Glomerular visceral epithelial cell (primary cell): ENCODE measurements at regions not wholly inside any gene's neighbourhood (a gene's known extent, or its start where the extent isn't known, plus 50 kb on each side); places are given as distances from the start of the nearest gene placed in this dataset.
"Not testable (repeated sequence)": the region's sequence is repeated elsewhere in the genome, so short reads cannot be mapped to it uniquely, and the experiment has no call there.

Experiments
- DNase-seq: peaks from one replicate; pipeline ENCODE4 v3.0.0-alpha.2; 2016; ENCODE audit errors: extremely low spot score

DNA sequence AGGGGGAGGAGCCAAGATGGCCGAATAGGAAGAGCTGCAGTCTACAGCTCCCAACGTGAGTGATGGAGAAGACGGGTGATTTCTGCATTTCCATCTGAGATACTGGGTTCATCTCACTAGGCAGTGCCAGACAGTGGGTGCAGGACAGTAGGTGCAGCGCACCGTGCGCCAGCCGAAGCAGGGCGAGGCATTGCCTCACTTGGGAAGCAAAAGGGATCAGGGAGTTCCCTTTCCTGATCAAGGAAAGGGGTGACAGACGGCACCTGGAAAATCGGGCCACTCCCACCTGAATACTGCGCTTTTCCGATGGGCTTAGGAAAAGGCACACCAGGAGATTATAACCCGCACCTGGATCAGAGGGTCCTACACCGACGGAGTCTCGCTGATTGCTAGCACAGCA lies 121.1 kb upstream of the SESTD1 start:
- DNase-seq, result not testable (repeated sequence)

DNA sequence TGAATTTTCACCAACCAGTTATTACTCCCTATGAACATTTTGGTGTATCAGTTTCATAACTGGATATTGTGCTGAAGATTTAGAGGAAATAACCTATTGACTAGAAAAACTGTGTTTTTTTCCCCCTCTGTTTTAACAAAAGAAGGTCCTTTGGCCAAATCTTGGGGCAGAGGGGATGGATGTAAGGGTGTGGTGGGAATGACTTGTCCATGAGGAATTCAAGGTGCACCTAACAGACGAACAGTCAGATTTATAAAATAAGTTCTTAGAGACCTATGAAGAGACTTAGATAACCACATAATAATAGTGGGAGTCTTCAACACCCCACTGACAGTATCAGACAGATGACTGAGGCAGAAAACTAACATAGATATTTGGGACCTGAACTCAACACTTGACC lies 119.3 kb upstream of the SESTD1 start:
- DNase-seq, result no peak

DNA sequence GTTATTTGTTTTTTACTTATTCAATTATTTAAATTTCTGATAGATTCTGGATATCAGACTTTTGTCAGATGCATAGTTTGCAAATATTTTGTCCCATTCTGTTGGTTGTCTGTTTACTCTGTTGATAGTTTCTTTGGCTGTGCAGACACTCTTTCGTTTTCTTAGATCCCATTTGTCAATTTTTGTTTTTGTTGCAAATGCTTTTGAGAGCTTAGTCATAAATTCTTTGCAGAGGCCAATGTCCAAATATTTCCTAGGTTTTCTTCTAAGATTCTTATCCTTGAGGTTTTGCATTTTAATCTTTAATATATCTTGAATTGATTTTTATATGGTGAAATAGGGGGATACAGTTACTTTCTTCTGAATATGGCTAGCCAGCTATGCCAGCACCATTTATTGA lies 112.7 kb upstream of the SESTD1 start:
- DNase-seq, result no peak

DNA sequence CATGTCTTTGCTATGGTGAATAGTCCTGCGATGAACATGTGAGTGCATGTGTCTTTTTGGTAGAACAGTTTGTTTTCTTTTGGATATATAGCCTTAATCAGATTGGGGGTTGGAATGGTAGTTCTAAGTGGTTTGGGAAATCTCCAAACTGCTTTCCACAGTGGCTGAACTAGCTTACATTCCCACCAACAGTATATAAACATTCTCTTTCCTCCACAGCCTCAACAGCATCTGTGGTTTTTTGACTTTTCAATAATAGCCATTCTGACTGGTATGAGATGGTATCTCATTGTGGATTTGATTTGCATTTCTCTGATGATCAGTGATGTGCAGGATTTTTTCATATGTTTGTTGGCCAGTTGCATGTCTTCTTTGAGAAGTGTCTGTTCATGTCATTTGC lies 112.2 kb upstream of the SESTD1 start:
- DNase-seq, result no peak

DNA sequence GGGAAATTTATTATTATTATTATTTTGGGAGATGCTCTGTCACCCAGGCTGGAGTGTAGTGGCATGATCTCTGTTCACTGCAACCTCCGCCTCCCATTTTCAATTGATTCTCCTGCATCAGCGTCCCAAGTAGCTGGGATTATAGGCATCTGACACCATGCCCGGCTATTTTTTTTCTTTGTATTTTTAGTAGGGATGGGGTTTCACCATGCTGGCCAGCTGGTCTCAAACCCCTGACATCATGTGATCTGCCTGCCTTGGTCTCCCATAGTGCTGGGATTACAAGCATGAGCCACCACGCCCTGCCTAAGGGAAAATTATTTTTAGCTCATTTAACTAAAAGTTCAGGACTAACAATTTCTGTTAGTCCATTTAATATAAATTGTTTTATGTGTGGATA lies 109.2 kb upstream of the SESTD1 start:
- no peak for DNase-seq

DNA sequence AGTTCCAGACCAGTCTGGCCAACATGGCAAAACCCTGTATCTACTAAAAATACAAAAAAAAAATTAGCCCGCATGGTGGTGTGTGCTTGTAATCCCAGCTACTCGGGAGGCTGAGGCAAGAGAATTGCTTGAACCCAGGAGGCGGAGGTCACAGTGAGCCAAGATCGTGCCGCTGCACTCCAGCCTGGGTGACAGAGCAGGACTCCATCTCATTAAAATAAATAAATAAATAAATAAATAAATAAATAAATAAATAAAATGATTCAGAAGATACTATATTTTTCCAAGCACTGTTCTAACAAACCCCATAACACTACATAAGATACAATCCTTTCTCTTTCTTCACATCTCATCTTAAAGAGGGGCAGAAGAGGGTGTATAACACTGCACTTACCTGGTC lies 100.9 kb upstream of the SESTD1 start:
- DNase-seq, result not testable (repeated sequence)

DNA sequence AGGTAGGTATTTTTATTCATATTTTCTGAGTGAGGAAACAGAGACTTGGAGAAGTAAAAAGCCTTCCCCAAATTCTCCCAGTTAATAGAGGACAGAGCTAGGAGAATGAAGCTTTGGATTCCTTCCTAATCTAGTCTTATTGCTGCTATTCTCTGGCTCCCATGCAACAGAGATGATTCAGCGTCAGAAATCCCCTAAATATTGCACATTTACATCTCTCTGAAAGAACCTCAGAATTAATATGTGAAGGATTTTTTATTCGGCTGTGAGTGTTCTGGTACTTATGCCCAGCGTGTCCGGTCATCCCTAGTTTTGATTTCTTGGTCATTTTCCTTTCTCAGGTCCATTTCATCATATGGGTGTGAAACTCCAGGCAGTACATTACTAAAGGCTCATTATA lies 91.2 kb upstream of the SESTD1 start:
- peak; percentile 13 for DNase-seq

DNA sequence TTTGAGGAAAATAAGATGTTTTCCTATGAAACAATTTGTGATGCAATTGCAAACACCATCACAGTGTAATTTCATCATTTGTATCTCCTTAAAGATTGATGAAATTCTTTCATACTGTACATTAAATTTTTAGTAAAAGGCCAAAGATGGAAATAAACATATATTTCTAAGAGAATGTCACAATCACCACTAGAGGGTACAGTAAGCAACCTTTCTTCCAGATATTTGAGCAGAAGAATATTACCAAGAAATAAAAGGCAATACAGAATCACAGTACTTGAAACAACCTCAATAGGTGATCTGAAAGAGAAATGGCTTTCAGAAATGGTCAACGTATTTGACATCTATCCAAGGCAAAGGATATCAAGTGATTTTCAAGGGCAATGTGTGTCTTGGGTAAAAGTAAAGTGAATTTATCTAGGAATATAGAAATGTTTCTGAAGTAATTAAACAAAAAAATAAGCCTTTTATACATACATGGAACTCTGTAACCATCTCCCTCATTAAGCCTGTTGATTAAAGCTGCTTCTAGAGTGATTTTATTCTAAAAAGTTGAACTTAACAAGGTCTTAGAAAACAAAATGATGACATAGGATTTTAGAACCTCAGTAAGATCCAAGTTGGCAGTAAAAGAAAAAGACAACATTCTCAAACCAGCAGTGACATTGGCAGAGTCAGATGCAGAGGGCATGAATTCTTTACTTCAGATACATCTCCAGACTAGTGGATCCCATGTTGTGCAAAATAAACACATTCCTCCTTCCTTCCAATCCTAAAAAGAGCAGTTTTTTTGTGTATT lies 90.3 kb upstream of the SESTD1 start:
- DNase-seq, result no peak

DNA sequence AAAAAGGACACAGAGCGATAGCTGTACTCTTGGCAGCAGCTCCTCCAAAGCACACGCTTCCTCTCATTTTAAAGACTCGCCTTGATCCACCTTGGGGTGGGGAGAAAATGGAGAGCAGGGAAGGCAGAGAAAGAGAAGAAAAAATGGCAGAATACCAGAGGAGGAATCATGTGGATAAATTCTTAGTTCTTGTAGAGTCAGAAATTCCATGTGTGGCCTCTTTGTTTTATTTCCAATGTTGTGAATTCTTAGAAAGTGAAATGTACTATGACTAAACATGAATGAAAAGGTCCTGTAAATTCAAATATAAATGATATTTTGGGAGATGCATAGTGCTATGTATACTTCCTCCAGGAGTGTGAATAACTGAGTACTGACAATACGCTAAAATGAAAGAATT lies 89.7 kb upstream of the SESTD1 start:
- DNase-seq, result no peak

DNA sequence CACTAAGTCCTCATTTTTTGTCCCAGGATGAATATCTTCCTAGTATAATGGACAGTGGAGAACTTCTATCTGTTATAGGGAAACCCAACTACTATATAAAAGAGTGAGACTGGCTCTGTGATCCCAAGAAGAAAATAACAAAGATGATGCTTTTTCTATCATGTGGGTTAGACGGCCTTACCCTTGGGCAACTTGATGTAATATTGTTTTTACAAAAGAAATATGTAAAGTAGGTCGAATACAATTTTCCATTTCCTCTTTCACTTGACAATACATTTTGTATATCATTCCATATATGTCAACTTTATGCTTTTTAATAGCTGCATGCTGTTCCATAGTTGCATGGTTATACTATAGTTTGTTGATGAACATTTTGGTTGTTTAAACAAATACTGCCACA lies 87.5 kb upstream of the SESTD1 start:
- no peak for DNase-seq

DNA sequence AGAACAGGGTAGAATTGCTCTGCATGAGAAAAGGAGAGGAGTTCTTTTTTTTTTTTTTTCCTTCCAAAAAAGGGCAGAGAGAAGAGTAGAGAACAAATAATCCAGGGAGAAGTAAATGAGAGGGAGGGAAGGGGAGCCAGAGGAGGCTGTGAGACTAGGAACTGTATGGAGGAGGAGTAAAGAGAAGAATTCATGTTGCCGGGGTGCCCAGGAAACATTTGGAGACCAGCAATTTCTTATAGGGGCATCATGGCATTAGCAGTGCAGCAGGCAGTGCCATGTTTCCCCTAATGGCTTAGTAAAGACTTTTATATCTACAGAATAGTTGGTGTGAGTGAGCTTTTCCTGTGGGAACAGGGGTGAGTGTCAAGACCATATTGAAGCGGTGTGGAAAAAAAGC lies 86.4 kb upstream of the SESTD1 start:
- no peak for DNase-seq

DNA sequence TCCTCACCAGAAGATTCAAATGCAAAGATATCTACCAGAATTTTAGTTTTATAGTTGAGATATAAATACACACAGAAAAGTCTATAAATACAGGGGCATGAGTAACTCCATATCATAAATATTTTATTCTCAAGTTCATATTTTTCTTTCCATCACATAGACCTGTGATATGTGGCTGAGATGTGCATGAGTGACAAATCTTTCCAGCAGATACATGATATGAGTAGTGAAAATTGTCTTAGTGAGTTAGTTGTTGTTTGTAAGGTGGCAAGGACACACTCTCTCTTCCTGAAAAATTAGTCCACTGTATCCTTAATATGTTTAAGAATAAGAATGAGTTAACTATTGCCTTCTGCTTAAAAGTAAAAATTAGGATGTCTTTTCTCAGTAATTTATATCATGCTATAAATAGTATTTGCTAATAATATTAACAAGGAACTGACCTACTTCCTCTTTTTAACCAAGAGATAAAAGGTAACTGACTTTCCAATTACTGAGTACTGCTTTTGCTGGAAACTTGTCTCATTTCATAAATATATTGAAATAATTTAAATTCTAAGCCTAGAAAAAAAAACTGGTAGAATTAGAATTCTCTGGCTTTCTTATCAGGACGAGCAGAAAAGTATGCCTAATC lies 85.2 kb upstream of the SESTD1 start:
- no peak for DNase-seq

DNA sequence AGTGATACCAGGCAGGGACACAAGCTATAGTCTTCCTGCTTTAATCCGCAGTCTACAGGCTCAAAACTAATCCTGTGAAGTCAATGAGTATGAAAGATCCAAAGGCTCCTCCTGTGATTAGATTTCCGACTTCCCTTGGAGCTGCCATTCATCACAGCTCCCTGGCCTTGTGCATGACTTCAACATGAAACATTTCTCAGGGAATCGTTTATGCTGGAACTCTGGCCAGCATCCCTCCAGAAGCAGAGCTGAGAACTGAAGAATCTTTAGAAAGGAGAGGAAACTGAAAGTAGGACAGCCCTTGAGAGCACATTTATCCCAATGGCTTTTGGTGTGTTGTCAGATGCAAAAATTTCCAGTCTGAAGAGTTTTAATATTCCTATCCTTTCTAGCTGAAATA lies 84.3 kb upstream of the SESTD1 start:
- DNase-seq, result no peak

DNA sequence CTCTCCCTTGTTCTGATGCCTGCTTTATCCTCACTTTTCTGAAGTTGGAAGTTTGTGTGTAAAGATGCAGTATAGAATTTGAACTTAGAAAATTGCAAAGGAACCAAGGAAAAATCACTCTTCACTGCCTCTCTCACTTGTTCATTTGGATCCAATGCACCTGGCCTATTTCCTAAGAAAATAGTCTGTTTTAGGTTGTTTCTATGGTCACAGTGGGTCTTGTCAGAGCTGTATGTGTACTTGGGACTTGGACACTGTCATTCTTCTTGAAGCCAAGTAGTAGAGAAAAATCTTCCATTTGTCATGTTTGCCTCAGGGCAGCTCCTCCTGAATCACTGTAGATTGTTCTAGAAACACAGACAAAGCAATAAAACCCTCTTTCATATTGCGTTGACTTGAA lies 80.3 kb upstream of the SESTD1 start:
- no peak for DNase-seq

DNA sequence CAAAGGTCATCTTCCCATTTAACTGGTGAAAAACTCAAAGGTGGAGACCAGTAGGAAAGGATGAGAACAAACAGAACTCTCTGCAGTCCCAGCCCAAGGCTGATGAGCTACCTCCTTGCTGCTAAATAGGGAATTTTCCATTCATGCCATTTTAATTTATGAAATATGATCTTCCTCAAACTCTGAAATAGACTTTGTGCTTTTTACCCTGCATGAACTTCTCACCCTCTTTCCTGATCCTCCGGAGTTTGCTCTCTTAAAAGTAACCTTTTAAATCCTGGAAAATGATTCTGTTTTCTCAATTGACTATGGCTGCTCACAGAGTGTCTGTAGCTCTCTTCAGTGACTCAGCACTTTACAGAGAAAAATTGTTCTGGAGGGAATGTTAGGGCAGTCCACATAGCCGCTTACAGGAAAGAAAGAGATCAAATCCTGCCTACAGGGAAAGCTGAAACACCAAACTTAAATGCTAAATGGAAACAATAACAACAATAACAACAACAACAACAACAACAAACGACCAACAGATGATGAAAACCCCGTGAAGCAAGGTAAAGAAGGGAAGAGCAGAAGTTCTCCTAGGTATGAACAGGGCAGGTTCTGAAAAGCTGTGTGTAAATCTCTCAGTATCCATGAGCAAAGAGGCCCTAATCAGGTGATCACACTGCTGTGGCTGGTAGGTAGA lies 79.8 kb upstream of the SESTD1 start:
- DNase-seq, result no peak

DNA sequence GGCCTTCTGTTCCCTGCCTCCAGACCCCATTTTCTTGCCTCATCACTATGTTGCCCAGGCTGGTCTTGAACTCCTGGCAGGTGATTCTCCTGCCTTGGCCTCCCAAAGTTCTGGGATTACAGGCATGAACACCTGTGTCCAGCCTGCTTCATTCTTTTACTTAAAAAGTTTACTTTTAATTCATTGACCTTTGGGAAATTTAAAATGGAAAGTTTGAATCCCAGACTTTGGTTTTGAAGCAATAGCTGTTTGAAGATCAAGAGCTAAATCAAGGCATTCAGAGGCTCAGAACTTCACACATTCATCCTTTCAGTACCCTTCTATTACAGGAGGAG lies 79.3 kb upstream of the SESTD1 start:
- no peak for DNase-seq

DNA sequence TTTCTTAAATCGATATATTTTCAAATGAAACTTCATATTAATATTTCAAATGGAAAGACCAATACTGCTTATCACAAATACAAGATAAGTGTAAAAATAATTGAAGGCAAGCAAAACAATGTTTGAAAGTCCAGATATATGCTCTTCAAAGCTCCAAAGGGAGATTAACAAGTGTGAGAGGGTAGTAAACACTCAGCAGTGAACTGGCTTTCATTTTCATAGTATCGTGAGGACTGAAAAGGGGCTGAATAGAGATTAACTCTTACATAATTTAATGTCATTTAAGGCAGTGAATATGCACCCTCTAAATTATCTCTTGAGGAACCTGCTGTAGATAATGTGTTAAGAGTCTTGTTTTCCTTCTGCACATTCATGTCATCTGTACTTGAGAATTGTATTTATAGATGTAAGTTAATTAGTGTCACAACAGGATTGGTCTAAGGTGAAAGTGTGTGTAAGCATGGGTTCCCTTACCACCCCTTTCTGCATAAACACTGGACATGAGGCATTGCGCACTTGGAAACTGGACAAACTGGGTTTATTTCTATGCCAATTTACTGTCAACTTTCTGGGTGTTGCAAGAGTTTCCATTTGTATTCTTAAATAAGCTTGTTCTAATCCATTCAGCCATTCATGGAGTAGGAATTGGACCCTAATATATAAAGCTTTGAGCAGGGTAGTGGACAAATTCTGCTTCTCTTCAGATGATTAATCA lies 76.7 kb upstream of the SESTD1 start:
- no peak for DNase-seq

DNA sequence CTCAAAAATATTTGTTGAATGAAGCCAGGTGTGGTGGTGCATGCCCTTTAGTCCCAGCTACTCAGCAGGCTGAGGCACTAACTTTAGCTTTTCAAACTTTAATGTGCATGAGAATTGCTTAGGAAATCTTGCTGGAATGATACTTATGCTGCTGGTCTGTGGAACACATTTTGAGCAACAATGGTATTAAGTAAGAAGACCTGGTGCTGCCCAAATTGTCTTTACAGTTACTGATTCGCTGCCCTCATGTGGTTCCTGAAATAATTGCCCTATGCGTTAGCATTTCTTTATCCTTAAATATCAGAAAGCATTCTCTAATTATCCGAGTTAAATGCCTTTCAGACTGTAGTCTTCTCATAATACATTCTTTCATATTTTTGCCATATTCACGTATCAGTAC lies 76.0 kb upstream of the SESTD1 start:
- DNase-seq, result peak; percentile 13

DNA sequence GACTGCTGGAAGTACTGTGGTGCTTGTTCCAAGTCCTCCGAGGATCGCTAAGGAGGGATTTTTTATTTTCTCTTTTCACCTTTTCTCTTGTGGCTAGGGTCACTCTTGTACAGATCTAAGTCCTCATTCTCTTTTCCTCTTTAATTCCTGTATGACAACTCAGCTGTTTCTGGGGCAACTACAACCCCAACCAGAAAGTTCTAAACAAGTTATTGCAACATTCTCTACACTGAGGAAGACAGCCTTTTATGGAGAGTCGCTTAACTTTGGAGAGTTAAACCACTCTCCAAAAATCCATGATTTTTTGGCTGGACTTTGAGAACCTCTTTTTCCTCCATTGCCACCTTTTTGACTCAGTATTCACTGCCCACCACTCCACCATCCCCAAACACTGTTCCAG lies 74.0 kb upstream of the SESTD1 start:
- no peak for DNase-seq

DNA sequence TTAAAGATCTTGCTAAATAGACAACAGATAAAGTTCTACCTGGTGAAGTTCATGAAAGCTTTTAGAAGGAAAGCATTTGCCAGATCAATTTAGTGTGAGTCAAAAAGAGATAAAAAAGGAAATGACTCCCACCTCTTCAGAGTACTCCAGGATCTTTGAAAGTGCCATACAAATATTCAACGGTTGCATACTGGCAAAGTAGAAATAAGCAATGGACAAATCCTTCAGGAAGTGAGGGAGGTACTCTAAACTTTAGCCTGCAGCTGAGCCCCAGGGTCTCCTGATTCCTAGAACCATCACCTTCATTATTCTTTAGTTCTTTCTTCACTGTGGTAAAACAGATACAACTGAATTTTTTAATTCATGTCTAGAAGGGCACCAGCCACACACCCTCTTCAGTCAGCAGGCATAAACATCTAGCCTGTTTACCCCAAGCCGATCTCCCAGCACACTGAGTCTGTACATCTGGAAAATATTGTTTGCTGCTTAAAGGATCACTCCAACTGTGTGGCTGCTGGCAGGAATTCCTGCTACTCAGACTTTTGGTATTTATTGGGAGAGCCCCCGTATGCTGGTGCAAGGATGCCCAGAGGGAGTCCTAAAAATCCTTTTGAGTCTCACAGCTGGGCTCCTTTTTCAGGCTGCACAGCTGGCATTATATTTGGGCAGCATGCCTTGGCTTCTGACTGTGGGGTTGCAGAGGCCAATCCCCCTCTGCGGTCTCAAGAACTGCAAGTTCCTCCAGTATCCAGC lies 72.3 kb upstream of the SESTD1 start:
- DNase-seq, result no peak

DNA sequence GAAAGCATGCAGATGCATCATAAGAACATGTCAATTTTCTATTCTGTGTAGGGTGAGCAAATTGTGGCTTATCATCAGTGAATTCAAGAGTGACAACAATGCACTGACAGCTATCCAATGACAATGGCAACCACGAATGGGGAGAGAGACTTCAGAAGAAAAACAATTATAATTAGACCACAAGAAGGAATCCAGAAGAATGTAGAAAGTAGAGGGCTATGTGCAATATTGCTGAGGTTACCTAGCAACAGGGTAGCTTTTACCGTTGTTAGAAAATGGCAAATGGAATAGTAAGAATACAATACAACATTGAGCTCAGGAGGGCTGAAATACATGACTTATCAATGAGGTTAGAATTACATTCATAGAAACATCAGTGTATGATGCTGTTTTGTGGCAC lies 71.1 kb upstream of the SESTD1 start:
- DNase-seq, result no peak

DNA sequence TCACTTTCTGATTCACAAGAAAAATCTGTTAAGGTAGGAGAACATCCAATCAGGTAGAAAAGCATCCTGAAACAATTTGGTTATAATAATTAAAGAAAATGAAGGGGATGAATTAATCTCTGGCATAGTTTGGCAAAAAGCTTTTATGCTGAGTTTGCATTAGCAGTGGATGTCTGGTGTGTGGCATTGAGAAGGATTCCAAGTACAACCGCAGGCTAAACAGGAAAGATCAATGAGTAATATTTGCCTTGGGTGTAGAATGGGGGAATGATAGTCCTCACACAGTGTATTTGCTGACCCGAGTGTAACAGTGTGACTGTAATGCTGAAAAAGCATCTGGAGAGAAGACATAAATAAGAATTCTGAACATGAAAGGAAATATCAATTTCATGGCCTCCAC lies 68.3 kb upstream of the SESTD1 start:
- DNase-seq, result peak; percentile 9
